B cell (primary cell): ENCODE measurements at regions not wholly inside any gene's neighbourhood (a gene's known extent, or its start where the extent isn't known, plus 50 kb on each side); places are given as distances from the start of the nearest gene placed in this dataset.

Experiments used
- ATAC-seq: fragments of 200-7000 bp; cut with Tn5 transposase; one replicate; pipeline ENCODE4 v1.10.0; 2021; ENCODE audit warnings: low read depth, mild to moderate bottlenecking, moderate number of reproducible peaks, moderate library complexity
- CTCF ChIA-PET: fragments of 350-600 bp; sonication (Branson Sonifier 250); formaldehyde crosslinking; loops from one replicate; lab custom pipeline; 2021; ENCODE audit warnings: antibody characterized with exemption, inconsistent platforms; lab: Charles Lee
- POLR2A ChIA-PET: fragments of 350-600 bp; sonication (Branson Sonifier 250); formaldehyde crosslinking; loops from one replicate; lab custom pipeline; 2021; ENCODE audit warnings: antibody characterized with exemption; lab: Charles Lee
- DNase-seq: peaks from one replicate; pipeline ENCODE4 v3.0.0; 2013
- H2AFZ ChIP-seq: 2 replicates; pipeline ENCODE4 v1.6.1; 2012; ENCODE audit warnings: mild to moderate bottlenecking, low read depth, low read length; ENCODE audit not compliant: insufficient read depth, poor library complexity, severe bottlenecking
- H3K27ac ChIP-seq, 2 donors: 1 replicate in 1 of 2; 2 replicates in 1 of 2; pipeline ENCODE4 v1.5.1; 2012 to 2013; ENCODE audit warnings: low read length in 2 of 2, mild to moderate bottlenecking in 2 of 2, moderate library complexity in 1 of 2
- H3K27me3 ChIP-seq, 4 experiments: fragments of 200-600 bp in 1 of 4; sonication (generic) in 1 of 4; replicated peaks in 1 of 4; 1 replicate in 2 of 4; 2 replicates in 2 of 4; pipeline versions ENCODE4 v1.6.1 to v1.7.0; 2013 to 2016; ENCODE audit warnings: low read length in 3 of 4, mild to moderate bottlenecking in 2 of 4, mixed read lengths in 1 of 4, moderate library complexity in 1 of 4; ENCODE audit not compliant: insufficient read depth in 4 of 4, control insufficient read depth in 3 of 4; ENCODE audit errors: control extremely low read depth in 1 of 4
- H3K36me3 ChIP-seq, 2 experiments: replicated peaks in 1 of 2; 1 replicate in 1 of 2; 2 replicates in 1 of 2; pipeline versions ENCODE4 v1.6.1 to v1.7.1; 2013; ENCODE audit warnings: low read length in 1 of 2; ENCODE audit not compliant: insufficient read depth in 2 of 2, control insufficient read depth in 1 of 2; ENCODE audit errors: control extremely low read depth in 1 of 2, extremely low read depth in 1 of 2
- H3K4me1 ChIP-seq, 2 donors: fragments of 200-600 bp in 1 of 2; sonication (generic) in 1 of 2; 1 replicate in 1 of 2; 2 replicates in 1 of 2; pipeline versions ENCODE4 v1.5.1 to v1.6.1; 2013 to 2017; ENCODE audit warnings: low read length in 2 of 2; ENCODE audit not compliant: control insufficient read depth in 2 of 2, insufficient read depth in 2 of 2
- H3K4me2 ChIP-seq: replicated peaks from 2 replicates; pipeline ENCODE3; 2012; ENCODE audit warnings: mild to moderate bottlenecking, low read depth, low read length; ENCODE audit not compliant: poor library complexity, severe bottlenecking
- H3K4me3 ChIP-seq, 5 experiments: fragments of 200-600 bp in 1 of 5; sonication (generic) in 1 of 5; 1 replicate in 3 of 5; 2 replicates in 2 of 5; pipeline versions ENCODE4 v1.5.1 to v1.7.0; 2011 to 2016; ENCODE audit warnings: low read length in 4 of 5, mild to moderate bottlenecking in 4 of 5, low read depth in 2 of 5, control low read depth in 1 of 5, moderate library complexity in 1 of 5; ENCODE audit not compliant: insufficient read depth in 1 of 5; ENCODE audit errors: control extremely low read depth in 1 of 5, extremely low read depth in 1 of 5
- H3K79me2 ChIP-seq: fragments of 200-600 bp; sonication (generic); one replicate; pipeline ENCODE4 v1.6.0; 2016; ENCODE audit warnings: low read length; ENCODE audit not compliant: control insufficient read depth, insufficient read depth
- H3K9ac ChIP-seq: fragments of 200-600 bp; sonication (generic); 2 replicates; pipeline ENCODE4 v1.6.1; 2017; ENCODE audit warnings: mild to moderate bottlenecking, low read length, moderate library complexity
- H3K9me3 ChIP-seq, 3 donors: one replicate each; pipeline versions ENCODE4 v1.6.1 to v1.7.1; 2013; ENCODE audit warnings: low read length in 2 of 3; ENCODE audit not compliant: control insufficient read depth in 2 of 3, insufficient read depth in 1 of 3; ENCODE audit errors: control extremely low read depth in 1 of 3
- H4K20me1 ChIP-seq: 2 replicates; pipeline ENCODE4 v1.6.0; 2012; ENCODE audit warnings: mild to moderate bottlenecking, low read length; ENCODE audit not compliant: insufficient read depth, control insufficient read depth, poor library complexity, severe bottlenecking
- H3K27ac Mint-ChIP-seq: one replicate; pipeline ENCODE4 v1.8.0; 2021; ENCODE audit warnings: mixed read lengths
- H3K27me3 Mint-ChIP-seq: one replicate; pipeline ENCODE4 v1.8.0; 2021; ENCODE audit warnings: mixed read lengths
- H3K4me1 Mint-ChIP-seq: one replicate; pipeline ENCODE4 v1.8.0; 2021; ENCODE audit warnings: mixed read lengths
- H3K4me3 Mint-ChIP-seq: one replicate; pipeline ENCODE4 v1.8.0; 2021; ENCODE audit warnings: mixed read lengths
- H3K9me3 Mint-ChIP-seq: one replicate; pipeline ENCODE4 v1.8.0; 2022; ENCODE audit warnings: mixed read lengths; ENCODE audit not compliant: insufficient read depth
- EZH2 ChIP-seq: IDR thresholded peaks from 2 replicates; pipeline ENCODE4 v1.6.1; 2012; ENCODE audit warnings: borderline replicate concordance, low read depth, mild to moderate bottlenecking, moderate library complexity, low read length; ENCODE audit not compliant: insufficient read depth, poor library complexity, severe bottlenecking
- WGBS: methylation state at CpG from one replicate; pipeline ENCODE4 v1.1.5; 2013; ENCODE audit warnings: missing lambda C conversion rate; ENCODE audit not compliant: insufficient coverage; 5-methylcytosine and 5-hydroxymethylcytosine counted together
- intact Hi-C: fragments of 100-400 bp; cut with micrococcal nuclease; formaldehyde crosslinking; loops from one replicate; pipeline ENCODE4 v1.10.0; 2022
- TF ChIP-seq, protein P1 (sequence below): fragments of 200-600 bp; IDR thresholded peaks from one replicate; pipeline ENCODE4 v1.8.0; 2022; ENCODE audit warnings: antibody characterized with exemption, mild to moderate bottlenecking

DNA sequence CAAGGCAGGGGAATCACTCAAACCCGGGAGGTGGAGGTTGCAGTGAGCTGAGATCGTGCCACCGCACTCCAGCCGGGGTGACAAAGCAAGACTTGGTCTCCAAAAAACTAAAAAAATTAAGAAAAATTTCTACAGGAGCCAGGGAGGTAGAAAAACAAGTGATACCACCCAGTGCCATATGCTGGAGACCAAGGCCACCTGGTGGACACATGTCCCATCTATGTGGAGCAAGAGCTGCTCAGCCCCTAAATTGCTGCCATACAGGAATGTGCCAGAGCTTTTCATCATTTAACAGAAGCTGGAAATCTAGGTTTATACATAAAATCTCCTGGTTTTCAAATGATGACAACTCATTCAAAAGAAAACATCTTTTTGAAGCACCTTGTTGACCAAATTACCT, 61.4 kb upstream of the ELK3 start:
- H3K4me1 Mint-ChIP-seq = peaks cover 16% of the 10 kb centered on the region
- peaks cover 0 to 2% (median 0%) of the 10 kb centered on the region in 4 experiments for H3K27me3 ChIP-seq

DNA sequence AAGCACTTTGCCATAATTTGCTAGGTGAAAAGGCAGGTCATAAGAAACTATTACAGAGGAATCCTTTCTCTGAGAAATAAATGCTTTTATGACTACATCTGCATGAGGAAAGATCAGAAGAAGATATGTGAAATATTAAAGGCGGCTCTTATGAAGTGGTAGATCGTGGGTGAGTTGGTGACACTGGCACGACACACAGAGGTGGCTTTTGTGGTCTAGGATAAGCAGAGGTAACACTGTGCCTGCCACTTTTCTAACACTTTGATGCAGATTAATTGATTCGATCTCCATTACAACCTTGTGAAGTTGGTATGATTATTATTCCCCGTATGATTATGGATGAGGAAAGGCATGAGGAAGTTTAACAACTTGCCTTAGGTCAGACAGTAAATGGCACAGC, 60.0 kb upstream of the ELK3 start:
- Histone ChIP-seq H3K9ac (no peak overlapping the region), H3K4me3 (no peak overlapping the region), H3K4me1 (peaks cover 4 to 10% of the 10 kb centered on the region in 2 donors), H3K27me3 (peaks cover 0 to 2% (median 0%) of the 10 kb centered on the region in 4 experiments), H3K4me2 (no peak overlapping the region), H4K20me1 (no peaks in the 10 kb centered on the region), H3K9me3 (no peaks in the 10 kb centered on the region), H3K27ac (no peak overlapping the region), H3K36me3 (no peaks in the 10 kb centered on the region), H2AFZ (no peak overlapping the region), H3K79me2 (no peaks in the 10 kb centered on the region)
- H3K27me3 Mint-ChIP-seq = peaks cover 7% of the 10 kb centered on the region
- no peak for DNase-seq
- H3K27ac Mint-ChIP-seq = no peak overlapping the region
- H3K9me3 Mint-ChIP-seq = no peaks in the 10 kb centered on the region
- H3K4me1 Mint-ChIP-seq = peaks cover 9% of the 10 kb centered on the region
- intact Hi-C loops = no loop called here
- ChIA-PET CTCF (no interaction called here), POLR2A (no interaction called here)
- ATAC-seq = no peak
- no peak for TF ChIP-seq EZH2
- TF ChIP-seq, protein P1, sequence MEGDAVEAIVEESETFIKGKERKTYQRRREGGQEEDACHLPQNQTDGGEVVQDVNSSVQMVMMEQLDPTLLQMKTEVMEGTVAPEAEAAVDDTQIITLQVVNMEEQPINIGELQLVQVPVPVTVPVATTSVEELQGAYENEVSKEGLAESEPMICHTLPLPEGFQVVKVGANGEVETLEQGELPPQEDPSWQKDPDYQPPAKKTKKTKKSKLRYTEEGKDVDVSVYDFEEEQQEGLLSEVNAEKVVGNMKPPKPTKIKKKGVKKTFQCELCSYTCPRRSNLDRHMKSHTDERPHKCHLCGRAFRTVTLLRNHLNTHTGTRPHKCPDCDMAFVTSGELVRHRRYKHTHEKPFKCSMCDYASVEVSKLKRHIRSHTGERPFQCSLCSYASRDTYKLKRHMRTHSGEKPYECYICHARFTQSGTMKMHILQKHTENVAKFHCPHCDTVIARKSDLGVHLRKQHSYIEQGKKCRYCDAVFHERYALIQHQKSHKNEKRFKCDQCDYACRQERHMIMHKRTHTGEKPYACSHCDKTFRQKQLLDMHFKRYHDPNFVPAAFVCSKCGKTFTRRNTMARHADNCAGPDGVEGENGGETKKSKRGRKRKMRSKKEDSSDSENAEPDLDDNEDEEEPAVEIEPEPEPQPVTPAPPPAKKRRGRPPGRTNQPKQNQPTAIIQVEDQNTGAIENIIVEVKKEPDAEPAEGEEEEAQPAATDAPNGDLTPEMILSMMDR = no peak
- H3K4me3 Mint-ChIP-seq = no peak overlapping the region
- 82% methylated on average over 5 of the region's 5 CpGs for whole genome bisulfite sequencing

More for the DNA sequence above, 61.4 kb upstream of the ELK3 start:
- no peaks in the 10 kb centered on the region for H3K79me2 ChIP-seq
- no peak overlapping the region for H3K9ac ChIP-seq
- WGBS = 65% methylated on average over 4 of the region's 4 CpGs
- peak; percentile 28 for ATAC-seq
- Mint-ChIP-seq H3K9me3 (peaks cover under 1% of the 10 kb centered on the region), H3K27me3 (peaks cover 7% of the 10 kb centered on the region), H3K4me3 (no peak overlapping the region), H3K27ac (no peak overlapping the region)
- ChIA-PET POLR2A (interaction anchor here (0.6 to 0.7 kb wide), 2 partner anchors 62 to 87 kb away, joined by 3 to 5 read pairs; no protein-coding TSS in a partner anchor), CTCF (interaction anchor here (0.6 to 2.2 kb wide), 6 partner anchors 15 to 384 kb away, joined by 3 to 10 read pairs (median 4); no protein-coding TSS in a partner anchor)
- no peak for DNase-seq
- H3K27ac ChIP-seq = no peak overlapping the region
- H3K36me3 ChIP-seq = no peaks in the 10 kb centered on the region
- TF ChIP-seq EZH2 = no peak
- TF ChIP-seq, protein P1 = no peak
- no peaks in the 10 kb centered on the region for H4K20me1 ChIP-seq
- peaks cover 4 to 13% of the 10 kb centered on the region in 2 donors for H3K4me1 ChIP-seq
- no peak overlapping the region for H3K4me3 ChIP-seq
- no peak overlapping the region for H2AFZ ChIP-seq
- intact Hi-C loops = no loop called here
- peaks cover 0 to 4% (median 0%) of the 10 kb centered on the region in 3 donors for H3K9me3 ChIP-seq
- H3K4me2 ChIP-seq = no peak overlapping the region
